ENCODE measurements at regions not wholly inside any gene's neighbourhood (a gene's known extent, or its start where the extent isn't known, plus 50 kb on each side); places are given as distances from the start of the nearest gene placed in this dataset.

GRCh38 chr14:85056267-85056666 is 473.7 kb upstream of the FLRT2 start:
- Histone ChIP-seq H3K4me3 (replicated peaks; ENCODE audit: low read depth, low read length) (no peak overlapping the region), H3K27me3 (replicated peaks; ENCODE audit: control insufficient read depth, insufficient read depth, low read length) (no peaks in the 10 kb centered on the region)

GRCh38 chr14:85057221-85057620 is 472.7 kb upstream of the FLRT2 start:
- H3K4me3 ChIP-seq (replicated peaks; ENCODE audit: low read depth, low read length) = no peak overlapping the region
- TF ChIP-seq CTCF (IDR thresholded peaks at IDR 0.05; ENCODE audit: insufficient read depth, low read length, poor library complexity, severe bottlenecking) = no peak

More at GRCh38 chr14:85056267-85056666, 473.7 kb upstream of the FLRT2 start:
- DNase-seq (ENCODE audit: extremely low read depth, insufficient read length) = no peak
- H3K36me3 ChIP-seq (ENCODE audit: control insufficient read depth, insufficient read depth, low read length) = no peaks in the 10 kb centered on the region
- TF ChIP-seq CTCF (IDR thresholded peaks at IDR 0.05; ENCODE audit: insufficient read depth, low read length, poor library complexity, severe bottlenecking) = no peak

GRCh38 chr14:85058150-85058549 is 471.8 kb upstream of the FLRT2 start:
- no peak for DNase-seq (ENCODE audit: extremely low read depth, insufficient read length)
- Histone ChIP-seq H3K4me3 (replicated peaks; ENCODE audit: low read depth, low read length) (no peak overlapping the region), H3K36me3 (ENCODE audit: control insufficient read depth, insufficient read depth, low read length) (no peaks in the 10 kb centered on the region), H3K27me3 (replicated peaks; ENCODE audit: control insufficient read depth, insufficient read depth, low read length) (no peaks in the 10 kb centered on the region)
- no peak for TF ChIP-seq CTCF (IDR thresholded peaks at IDR 0.05; ENCODE audit: insufficient read depth, low read length, poor library complexity, severe bottlenecking)

More at GRCh38 chr14:85057221-85057620, 472.7 kb upstream of the FLRT2 start:
- no peak for DNase-seq (ENCODE audit: extremely low read depth, insufficient read length)
- H3K27me3 ChIP-seq (replicated peaks; ENCODE audit: control insufficient read depth, insufficient read depth, low read length) = no peaks in the 10 kb centered on the region
- H3K36me3 ChIP-seq (ENCODE audit: control insufficient read depth, insufficient read depth, low read length) = no peaks in the 10 kb centered on the region

- no peak for DNase-seq (ENCODE audit: extremely low read depth, insufficient read length)
- H3K36me3 ChIP-seq (ENCODE audit: control insufficient read depth, insufficient read depth, low read length) = no peaks in the 10 kb centered on the region
- no peak for TF ChIP-seq CTCF (IDR thresholded peaks at IDR 0.05; ENCODE audit: insufficient read depth, low read length, poor library complexity, severe bottlenecking)
- H3K27me3 ChIP-seq (replicated peaks; ENCODE audit: control insufficient read depth, insufficient read depth, low read length) = no peaks in the 10 kb centered on the region
- no peak overlapping the region for H3K4me3 ChIP-seq (replicated peaks; ENCODE audit: low read depth, low read length)
Measured at GRCh38 chr14:85060121-85060520, 469.8 kb upstream of the FLRT2 start.

- no peaks in the 10 kb centered on the region for H3K36me3 ChIP-seq (ENCODE audit: control insufficient read depth, insufficient read depth, low read length)
- no peak for TF ChIP-seq CTCF (IDR thresholded peaks at IDR 0.05; ENCODE audit: insufficient read depth, low read length, poor library complexity, severe bottlenecking)
- DNase-seq (ENCODE audit: extremely low read depth, insufficient read length) = no peak
- H3K27me3 ChIP-seq (replicated peaks; ENCODE audit: control insufficient read depth, insufficient read depth, low read length) = no peaks in the 10 kb centered on the region
- no peak overlapping the region for H3K4me3 ChIP-seq (replicated peaks; ENCODE audit: low read depth, low read length)
Measured at GRCh38 chr14:85061256-85061655, 468.7 kb upstream of the FLRT2 start.

GRCh38 chr14:85063747-85064146 is 466.2 kb upstream of the FLRT2 start:
- DNase-seq (ENCODE audit: extremely low read depth, insufficient read length) = no peak
- H3K4me3 ChIP-seq (replicated peaks; ENCODE audit: low read depth, low read length) = no peak overlapping the region
- H3K27me3 ChIP-seq (replicated peaks; ENCODE audit: control insufficient read depth, insufficient read depth, low read length) = no peaks in the 10 kb centered on the region
- H3K36me3 ChIP-seq (ENCODE audit: control insufficient read depth, insufficient read depth, low read length) = no peaks in the 10 kb centered on the region
- no peak for TF ChIP-seq CTCF (IDR thresholded peaks at IDR 0.05; ENCODE audit: insufficient read depth, low read length, poor library complexity, severe bottlenecking)
